ENCODE measurements at regions not wholly inside any gene's neighbourhood (a gene's known extent, or its start where the extent isn't known, plus 50 kb on each side); places are given as distances from the start of the nearest gene placed in this dataset.

DNA sequence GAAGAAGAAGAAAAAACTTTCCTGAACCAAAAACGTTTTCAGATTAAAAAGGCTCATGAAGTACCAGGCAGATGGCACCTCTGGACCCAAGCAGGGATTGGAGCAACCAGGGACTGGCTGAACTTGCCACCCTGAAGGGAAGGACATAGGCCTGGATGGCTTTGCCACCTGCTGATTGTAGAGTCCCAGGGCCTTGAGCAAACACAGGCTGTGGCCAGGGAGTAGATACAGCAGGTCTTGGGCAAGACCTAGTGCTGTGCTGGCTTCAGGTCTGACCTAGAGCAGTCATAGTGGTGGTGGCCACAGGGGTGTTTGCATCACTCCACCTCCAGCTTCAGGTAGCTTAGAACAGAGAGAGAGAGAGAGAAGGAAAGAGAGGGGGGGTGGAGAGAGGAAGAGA, 176.7 kb upstream of the FOXN2 start:
- ATAC-seq (ENCODE audit: low read depth in 2 of 2) (no peak), DNase-seq (no peak)
- Mint-ChIP-seq H3K9me3 (peaks cover 0 to 9% (median 4%) of the 10 kb centered on the region in 7 donors), H3K4me3 (peak overlapping the region in 1 of 8 donors; percentile 21), H3K27ac (peak overlapping the region in 1 of 6 donors; percentile 38), H3K36me3 (no peaks in the 10 kb centered on the region), H3K27me3 (peaks cover 0 to 3% (median 0%) of the 10 kb centered on the region in 3 donors), H3K4me1 (no peaks in the 10 kb centered on the region)

DNA sequence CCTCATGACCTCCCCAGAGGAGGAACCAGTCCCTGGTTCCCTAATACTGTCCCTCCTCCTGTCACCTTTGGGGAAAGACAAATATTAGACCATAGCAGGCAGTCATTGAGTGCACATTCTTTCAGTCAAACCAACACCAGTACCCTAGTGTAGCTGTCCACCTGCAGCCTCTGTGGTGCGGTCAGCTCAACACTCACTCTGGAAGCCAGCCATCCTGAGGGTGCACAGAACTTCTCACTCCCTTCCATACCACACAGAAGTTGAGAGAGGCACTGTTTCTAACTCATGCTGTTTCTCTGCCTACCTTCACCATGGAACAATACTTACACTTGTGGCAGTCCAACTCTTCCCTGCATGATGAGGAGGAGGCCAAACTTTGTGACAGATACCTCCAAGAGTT, 175.6 kb upstream of the FOXN2 start:
- H3K4me3 Mint-ChIP-seq, result no peak overlapping the region
- H3K4me1 Mint-ChIP-seq, result no peaks in the 10 kb centered on the region
- DNase-seq (no peak), ATAC-seq (ENCODE audit: low read depth in 2 of 2) (no peak)
- H3K27me3 Mint-ChIP-seq, result peaks cover 0 to 3% (median 0%) of the 10 kb centered on the region in 3 donors
- peaks cover 0 to 9% (median 4%) of the 10 kb centered on the region in 7 donors for H3K9me3 Mint-ChIP-seq
- no peak overlapping the region for H3K27ac Mint-ChIP-seq
- no peaks in the 10 kb centered on the region for H3K36me3 Mint-ChIP-seq

DNA sequence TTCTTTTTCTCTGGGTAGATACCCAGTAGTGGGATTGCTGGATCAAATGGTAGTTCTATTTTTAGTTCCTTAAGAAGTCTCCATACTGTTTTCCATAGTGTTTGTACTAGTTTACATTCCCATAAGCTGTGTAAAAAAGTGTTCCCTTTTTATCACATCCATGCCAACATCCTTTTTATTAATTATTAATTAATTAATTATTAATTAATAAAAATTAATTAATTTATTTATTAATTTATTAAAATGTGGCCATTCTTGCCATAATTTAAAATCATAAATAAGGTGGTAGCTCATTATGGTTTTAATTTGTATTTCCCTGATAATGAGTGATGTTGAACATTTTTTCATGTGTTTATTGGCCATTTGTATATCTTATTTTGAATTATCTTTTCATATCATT, 173.9 kb upstream of the FOXN2 start:
- ATAC-seq (ENCODE audit: low read depth in 2 of 2) (no peak), DNase-seq (no peak)
- Mint-ChIP-seq H3K27ac (no peak overlapping the region), H3K9me3 (peaks cover 0 to 6% (median 4%) of the 10 kb centered on the region in 7 donors), H3K36me3 (no peaks in the 10 kb centered on the region), H3K4me3 (no peak overlapping the region), H3K4me1 (no peaks in the 10 kb centered on the region), H3K27me3 (peaks cover 0 to 3% (median 0%) of the 10 kb centered on the region in 3 donors)

DNA sequence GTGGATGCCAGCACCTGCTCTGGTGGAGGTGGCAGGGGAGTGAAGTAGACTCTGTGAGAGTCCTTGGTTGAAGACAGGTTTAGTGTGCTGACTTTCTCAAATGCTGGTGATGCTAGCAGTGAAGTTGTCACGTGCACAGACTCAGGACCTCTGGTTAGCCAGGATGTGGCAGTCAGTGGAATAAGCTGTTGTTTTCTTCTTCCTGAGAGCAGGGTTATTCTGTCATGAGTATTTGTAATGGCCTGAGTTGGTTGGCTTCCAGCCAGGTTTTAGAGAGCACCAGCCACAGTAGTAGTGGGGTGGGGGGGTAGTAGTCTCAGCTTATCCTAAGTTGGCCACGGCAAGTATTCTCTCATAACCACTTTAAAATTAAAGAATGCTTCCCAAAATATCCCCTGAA, 169.7 kb upstream of the FOXN2 start:
- H3K27ac Mint-ChIP-seq, result peak overlapping the region in 1 of 6 donors; percentile 39
- H3K27me3 Mint-ChIP-seq, result peaks cover 0 to 3% (median 0%) of the 10 kb centered on the region in 3 donors
- H3K4me3 Mint-ChIP-seq, result no peak overlapping the region
- DNase-seq (no peak), ATAC-seq (ENCODE audit: low read depth in 2 of 2) (no peak)
- H3K36me3 Mint-ChIP-seq, result no peaks in the 10 kb centered on the region
- H3K4me1 Mint-ChIP-seq, result peaks cover 0 to 4% (median 3%) of the 10 kb centered on the region in 3 donors
- H3K9me3 Mint-ChIP-seq, result no peaks in the 10 kb centered on the region

DNA sequence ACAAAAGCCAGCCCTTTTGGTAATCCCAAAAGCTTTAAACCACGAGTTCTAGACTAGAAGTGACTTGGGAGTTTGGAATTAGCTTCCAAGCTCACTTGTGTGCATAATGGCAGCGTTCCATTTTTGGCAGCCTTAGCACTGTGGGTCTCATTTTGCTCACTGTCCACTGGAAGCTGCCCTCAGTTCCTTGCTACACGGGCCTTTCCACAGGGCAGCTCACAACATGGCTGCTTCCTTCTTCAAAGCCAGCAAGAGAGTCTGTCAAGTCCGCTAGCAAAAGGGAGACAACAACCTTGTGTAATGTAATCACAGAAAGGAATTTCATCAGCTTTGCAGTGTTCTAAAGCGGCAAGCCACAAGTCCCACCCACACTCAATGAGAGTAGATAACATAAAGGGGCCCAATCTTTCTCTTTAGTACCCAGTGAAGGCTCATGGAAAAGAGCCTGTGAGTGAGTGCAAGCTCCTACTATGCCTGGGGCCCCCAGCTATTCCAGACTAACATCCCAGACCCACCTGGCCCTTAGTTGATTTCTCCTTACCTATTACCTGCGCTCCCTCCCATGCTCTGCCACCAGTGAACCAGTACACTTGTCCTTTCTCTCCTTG, 168.5 kb upstream of the FOXN2 start:
- Mint-ChIP-seq H3K4me3 (no peak overlapping the region), H3K9me3 (no peaks in the 10 kb centered on the region), H3K4me1 (peaks cover 0 to 4% (median 3%) of the 10 kb centered on the region in 3 donors), H3K27me3 (peaks cover 0 to 1% (median 0%) of the 10 kb centered on the region in 3 donors), H3K36me3 (no peaks in the 10 kb centered on the region), H3K27ac (no peak overlapping the region)
- ATAC-seq (ENCODE audit: low read depth in 2 of 2) (no peak), DNase-seq (no peak)

- Mint-ChIP-seq H3K9me3 (no peaks in the 10 kb centered on the region), H3K4me1 (peaks cover 0 to 4% (median 3%) of the 10 kb centered on the region in 3 donors), H3K4me3 (no peak overlapping the region), H3K27ac (peak overlapping the region in 1 of 6 donors; percentile 49), H3K36me3 (no peaks in the 10 kb centered on the region), H3K27me3 (peaks cover 0 to 3% (median 0%) of the 10 kb centered on the region in 3 donors)
- ATAC-seq (ENCODE audit: low read depth in 2 of 2) (no peak), DNase-seq (no peak)
Measured at GRCh38 chr2:48146552-48146951, 167.9 kb upstream of the FOXN2 start.

DNA sequence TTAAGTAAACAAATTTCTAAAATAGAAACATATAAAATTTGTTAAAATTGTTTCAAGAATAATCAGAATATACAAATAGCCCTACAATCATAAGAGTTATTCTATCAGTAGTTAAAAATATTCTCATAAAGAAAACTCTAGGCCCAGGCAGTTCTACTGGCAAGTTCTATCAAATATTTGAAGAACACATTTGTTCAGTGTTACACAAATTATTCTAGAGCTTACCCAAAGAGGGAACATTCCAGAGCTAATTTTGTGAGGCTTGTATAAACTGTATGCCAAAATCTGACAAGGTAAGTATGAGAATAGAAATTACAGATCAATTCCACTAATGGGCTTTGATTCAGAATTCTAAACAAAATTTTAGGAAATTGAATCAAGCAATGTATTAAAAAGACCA, 166.8 kb upstream of the FOXN2 start:
- H3K27me3 Mint-ChIP-seq, result peaks cover 0 to 3% (median 0%) of the 10 kb centered on the region in 3 donors
- H3K27ac Mint-ChIP-seq, result no peak overlapping the region
- DNase-seq (no peak), ATAC-seq (ENCODE audit: low read depth in 2 of 2) (no peak)
- no peaks in the 10 kb centered on the region for H3K36me3 Mint-ChIP-seq
- peaks cover 0 to 4% (median 3%) of the 10 kb centered on the region in 3 donors for H3K4me1 Mint-ChIP-seq
- H3K4me3 Mint-ChIP-seq, result no peak overlapping the region
- no peaks in the 10 kb centered on the region for H3K9me3 Mint-ChIP-seq

DNA sequence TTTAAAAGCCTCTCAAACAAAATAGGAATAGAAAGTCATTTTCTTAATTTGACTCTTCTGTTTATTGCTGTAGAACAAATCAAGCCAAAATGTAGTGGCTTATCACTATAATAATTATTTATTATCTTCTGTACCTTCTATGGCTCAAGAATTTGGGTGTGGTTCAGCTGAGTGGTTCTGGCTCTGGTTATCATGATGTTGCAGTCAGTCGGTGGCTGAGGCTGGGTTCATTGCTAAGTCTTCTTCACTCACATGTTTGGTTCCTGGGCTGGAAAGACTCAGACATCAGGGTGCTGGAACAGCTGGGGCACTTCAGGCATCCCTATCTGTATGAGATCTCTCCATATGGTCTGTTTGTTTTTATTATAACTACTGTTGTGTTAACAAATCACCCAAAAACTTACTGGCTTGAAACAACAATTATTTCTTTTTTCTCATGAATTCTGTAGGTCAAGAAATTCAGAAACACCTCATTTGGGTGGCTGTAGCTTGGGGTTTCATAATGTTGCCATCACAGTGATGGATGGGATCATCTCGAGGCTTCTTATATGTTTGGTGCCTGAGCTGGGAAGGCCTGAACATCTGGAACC, 165.5 kb upstream of the FOXN2 start:
- no peak for ATAC-seq (ENCODE audit: low read depth in 2 of 2)
- DNase-seq, result no peak
- H3K9me3 Mint-ChIP-seq, result no peaks in the 10 kb centered on the region
- peak overlapping the region in 2 of 6 donors; percentile 29 to 70 for H3K27ac Mint-ChIP-seq
- H3K27me3 Mint-ChIP-seq, result peaks cover 0 to 3% (median 0%) of the 10 kb centered on the region in 3 donors
- peaks cover 0 to 4% (median 3%) of the 10 kb centered on the region in 3 donors for H3K4me1 Mint-ChIP-seq
- no peaks in the 10 kb centered on the region for H3K36me3 Mint-ChIP-seq
- no peak overlapping the region for H3K4me3 Mint-ChIP-seq

DNA sequence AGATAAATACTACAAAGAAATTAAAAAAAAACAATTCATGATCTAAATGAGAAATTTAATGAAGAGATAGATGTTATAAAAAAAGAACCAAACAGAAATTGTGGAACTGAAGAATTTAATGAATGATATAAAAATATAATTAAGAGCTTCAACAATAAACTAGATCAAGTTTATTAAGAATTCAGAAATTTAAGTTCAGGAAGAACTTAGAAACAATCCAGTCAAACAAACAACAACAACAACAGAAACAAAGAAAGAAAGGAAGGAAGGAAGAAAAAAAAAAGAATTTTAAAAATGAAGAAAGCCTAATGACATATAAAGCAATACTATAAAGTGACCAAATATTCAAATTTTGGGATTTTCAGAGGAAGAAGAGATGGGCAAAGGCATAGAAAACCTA, 157.3 kb upstream of the FOXN2 start:
- DNase-seq (no peak), ATAC-seq (ENCODE audit: low read depth in 2 of 2) (no peak)
- Mint-ChIP-seq H3K27me3 (peaks cover 0 to 20% (median 9%) of the 10 kb centered on the region in 3 donors), H3K4me3 (no peak overlapping the region), H3K9me3 (peaks cover 9 to 50% (median 42%) of the 10 kb centered on the region in 7 donors), H3K36me3 (peaks cover 15 to 24% of the 10 kb centered on the region in 2 donors), H3K4me1 (no peaks in the 10 kb centered on the region), H3K27ac (no peak overlapping the region)

GRCh38 chr2:48161628-48162027, 152.9 kb upstream of the FOXN2 start:
- no peak for ATAC-seq (ENCODE audit: low read depth in 2 of 2)

GRCh38 chr2:48162742-48163141, 151.7 kb upstream of the FOXN2 start:
- ATAC-seq (ENCODE audit: low read depth in 2 of 2) (no peak), DNase-seq (no peak)
- Mint-ChIP-seq H3K4me1 (no peaks in the 10 kb centered on the region), H3K4me3 (no peak overlapping the region), H3K9me3 (peaks cover 0 to 56% (median 34%) of the 10 kb centered on the region in 7 donors), H3K27me3 (peaks cover 0 to 15% (median 0%) of the 10 kb centered on the region in 3 donors), H3K36me3 (peaks cover 14 to 25% of the 10 kb centered on the region in 2 donors), H3K27ac (peak overlapping the region in 1 of 6 donors; percentile 20)

More at GRCh38 chr2:48161628-48162027, 152.9 kb upstream of the FOXN2 start:
- Mint-ChIP-seq H3K27ac (no peak overlapping the region), H3K36me3 (peaks cover 16 to 25% of the 10 kb centered on the region in 2 donors), H3K9me3 (peaks cover 5 to 56% (median 33%) of the 10 kb centered on the region in 7 donors), H3K27me3 (peaks cover 0 to 21% (median 0%) of the 10 kb centered on the region in 3 donors), H3K4me1 (no peaks in the 10 kb centered on the region), H3K4me3 (no peak overlapping the region)
- DNase-seq, result no peak

GRCh38 chr2:48165070-48165753, 149.3 kb upstream of the FOXN2 start:
- ATAC-seq (ENCODE audit: low read depth in 2 of 2) (no peak), DNase-seq (no peak)
- Mint-ChIP-seq H3K27ac (no peak overlapping the region), H3K36me3 (peaks cover 10 to 24% of the 10 kb centered on the region in 2 donors), H3K4me3 (no peak overlapping the region), H3K4me1 (no peaks in the 10 kb centered on the region), H3K27me3 (peaks cover 0 to 10% (median 0%) of the 10 kb centered on the region in 3 donors), H3K9me3 (peaks cover 0 to 32% (median 19%) of the 10 kb centered on the region in 7 donors)

DNA sequence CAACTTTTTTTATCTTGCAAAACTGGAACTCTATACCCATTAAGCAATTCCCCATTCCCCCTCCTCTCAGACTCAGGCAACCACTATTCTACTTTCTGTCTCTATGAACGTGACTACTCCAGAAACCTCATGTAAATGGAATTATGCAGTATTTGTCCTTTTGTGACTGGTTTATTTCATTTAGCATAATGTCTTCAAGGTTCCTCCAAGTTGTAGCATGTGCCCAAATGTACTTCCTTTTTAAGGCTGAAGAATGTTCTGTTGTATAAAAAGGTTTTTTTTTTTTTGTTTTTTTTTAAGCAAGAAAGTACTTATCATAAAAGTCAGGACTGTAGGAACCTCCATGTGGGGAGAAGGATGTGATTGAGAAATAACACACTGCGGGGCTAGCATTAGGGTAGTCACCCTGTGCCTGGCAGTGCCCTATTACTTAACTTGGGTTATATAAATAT, 145.3 kb upstream of the FOXN2 start:
- peaks cover 10 to 24% of the 10 kb centered on the region in 2 donors for H3K36me3 Mint-ChIP-seq
- DNase-seq (no peak), ATAC-seq (ENCODE audit: low read depth in 2 of 2) (no peak)
- H3K4me3 Mint-ChIP-seq, result no peak overlapping the region
- peaks cover 0 to 25% (median 15%) of the 10 kb centered on the region in 7 donors for H3K9me3 Mint-ChIP-seq
- no peak overlapping the region for H3K27ac Mint-ChIP-seq
- no peaks in the 10 kb centered on the region for H3K4me1 Mint-ChIP-seq
- peaks cover 0 to 6% (median 0%) of the 10 kb centered on the region in 3 donors for H3K27me3 Mint-ChIP-seq

Data from naive B cell (primary cell).